HEK293 (cell line): ENCODE measurements at regions not wholly inside any gene's neighbourhood (a gene's known extent, or its start where the extent isn't known, plus 50 kb on each side); places are given as distances from the start of the nearest gene placed in this dataset.

Experiments
- CTCF ChIA-PET: fragments of 350-600 bp; formaldehyde crosslinking; extraction: SDS; loops from one replicate; lab custom pipeline; 2021; ENCODE audit warnings: antibody characterized with exemption; lab: Yijun Ruan, JAX
- POLR2A ChIA-PET: fragments of 300-600 bp; formaldehyde crosslinking; extraction: SDS; loops from one replicate; lab custom pipeline; 2020; ENCODE audit warnings: antibody characterized with exemption, inconsistent platforms; lab: Yijun Ruan, JAX
- H3K27ac ChIP-seq: fragments of 200-500 bp; sonication (Bioruptor generic); 2 replicates; pipeline ENCODE4 v1.5.1; 2014; ENCODE audit warnings: low read depth, low read length, control low read depth, inconsistent platforms; ENCODE audit errors: extremely low read depth
- H3K36me3 ChIP-seq, 2 experiments: fragments of 200-500 bp in 1 of 2; sonication (Bioruptor generic) in 1 of 2; 1 replicate in 1 of 2; 2 replicates in 1 of 2; pipeline ENCODE4 v1.5.1; 2014 to 2017; ENCODE audit warnings: inconsistent platforms in 2 of 2, low read length in 2 of 2; ENCODE audit not compliant: control insufficient read depth in 2 of 2, insufficient read depth in 1 of 2
- H3K4me1 ChIP-seq: fragments of 200-500 bp; sonication (Bioruptor generic); 2 replicates; pipeline ENCODE4 v1.5.1; 2014; ENCODE audit warnings: mild to moderate bottlenecking, low read length, inconsistent platforms; ENCODE audit not compliant: control insufficient read depth, insufficient read depth
- H3K4me3 ChIP-seq: 2 replicates; pipeline ENCODE4 v1.5.1; 2011; ENCODE audit warnings: low read depth, mild to moderate bottlenecking, control low read depth, low read length, moderate library complexity
- H3K9me3 ChIP-seq: fragments of 200-500 bp; sonication (Bioruptor generic); 2 replicates; pipeline ENCODE4 v1.5.1; 2014; ENCODE audit warnings: low read depth, low read length, inconsistent platforms; ENCODE audit not compliant: control insufficient read depth, insufficient read depth
- HOXC10 ChIP-seq: sonication (generic); formaldehyde crosslinking; IDR thresholded peaks from 2 replicates; pipeline ENCODE4 v1.8.1; 2023; ENCODE audit warnings: mild to moderate bottlenecking, missing genetic modification reagents
- RBAK ChIP-seq: fragments of 450-650 bp; formaldehyde crosslinking; IDR thresholded peaks from 2 replicates; pipeline ENCODE4 v1.5.1; 2016; ENCODE audit warnings: missing biosample characterization, missing genetic modification characterization
- REPIN1 ChIP-seq: fragments of 450-650 bp; formaldehyde crosslinking; IDR thresholded peaks from 2 replicates; pipeline ENCODE4 v1.5.1; 2017; ENCODE audit warnings: missing biosample characterization, missing genetic modification characterization, low read depth
- SALL2 ChIP-seq: fragments of 450-650 bp; formaldehyde crosslinking; IDR thresholded peaks from 2 replicates; pipeline ENCODE4 v1.5.0; 2017; ENCODE audit warnings: missing biosample characterization, mild to moderate bottlenecking, missing genetic modification characterization, borderline replicate concordance
- TCF7L2 ChIP-seq: IDR thresholded peaks from 2 replicates; pipeline ENCODE4 v1.6.1; 2011; ENCODE audit warnings: low read depth, mild to moderate bottlenecking, inconsistent platforms, low read length, moderate library complexity, borderline replicate concordance
- ZBTB48 ChIP-seq: fragments of 450-650 bp; formaldehyde crosslinking; IDR thresholded peaks from 2 replicates; pipeline ENCODE4 v1.5.1; 2016; ENCODE audit warnings: missing biosample characterization, missing genetic modification characterization
- ZNF140 ChIP-seq: fragments of 450-650 bp; formaldehyde crosslinking; IDR thresholded peaks from 2 replicates; pipeline ENCODE4 v1.5.1; 2016; ENCODE audit warnings: missing biosample characterization, missing genetic modification characterization
- ZNF214 ChIP-seq: fragments of 450-650 bp; formaldehyde crosslinking; IDR thresholded peaks from 2 replicates; pipeline ENCODE4 v1.5.1; 2017; ENCODE audit warnings: missing biosample characterization, mild to moderate bottlenecking, missing genetic modification characterization, borderline replicate concordance
- ZNF248 ChIP-seq: fragments of 450-650 bp; formaldehyde crosslinking; IDR thresholded peaks from 2 replicates; pipeline ENCODE4 v1.5.1; 2017; ENCODE audit warnings: missing biosample characterization, missing genetic modification characterization
- ZNF473 ChIP-seq: fragments of 450-650 bp; formaldehyde crosslinking; IDR thresholded peaks from 2 replicates; pipeline ENCODE4 v1.5.1; 2017; ENCODE audit warnings: missing biosample characterization, missing genetic modification characterization
- ZNF560 ChIP-seq: fragments of 450-650 bp; formaldehyde crosslinking; IDR thresholded peaks from 2 replicates; pipeline ENCODE4 v1.5.1; 2017; ENCODE audit warnings: missing biosample characterization, missing genetic modification characterization, borderline replicate concordance
- ZNF658 ChIP-seq: fragments of 450-650 bp; formaldehyde crosslinking; IDR thresholded peaks from 2 replicates; pipeline ENCODE4; 2016; ENCODE audit warnings: missing biosample characterization, missing genetic modification characterization
- ZNF660 ChIP-seq: fragments of 450-650 bp; IDR thresholded peaks from 2 replicates; pipeline ENCODE4 v1.5.1; 2018; ENCODE audit warnings: missing biosample characterization, mild to moderate bottlenecking, missing genetic modification characterization
- ZNF707 ChIP-seq: fragments of 450-650 bp; formaldehyde crosslinking; IDR thresholded peaks from 2 replicates; pipeline ENCODE4 v1.5.1; 2016; ENCODE audit warnings: missing biosample characterization, missing genetic modification characterization
- ZNF785 ChIP-seq: fragments of 450-650 bp; formaldehyde crosslinking; IDR thresholded peaks from 2 replicates; pipeline ENCODE4 v1.5.1; 2016; ENCODE audit warnings: missing biosample characterization, missing genetic modification characterization
- ZNF792 ChIP-seq: fragments of 450-650 bp; formaldehyde crosslinking; IDR thresholded peaks from 2 replicates; pipeline ENCODE4 v1.5.1; 2016; ENCODE audit warnings: missing biosample characterization, missing genetic modification characterization
- TF ChIP-seq, protein P1 (sequence below): fragments of 450-650 bp; formaldehyde crosslinking; IDR thresholded peaks from 2 replicates; pipeline ENCODE4 v1.5.1; 2016; ENCODE audit warnings: missing biosample characterization, missing genetic modification characterization
- TF ChIP-seq, protein P2 (sequence below): fragments of 450-650 bp; formaldehyde crosslinking; IDR thresholded peaks from 2 replicates; pipeline ENCODE4 v1.5.1; 2016; ENCODE audit warnings: missing biosample characterization, missing genetic modification characterization
- TF ChIP-seq, protein P3 (sequence below): fragments of 450-650 bp; formaldehyde crosslinking; IDR thresholded peaks from 2 replicates; pipeline ENCODE4 v1.5.1; 2016; ENCODE audit warnings: missing biosample characterization, missing genetic modification characterization
- TF ChIP-seq, protein P4 (sequence below): fragments of 450-650 bp; formaldehyde crosslinking; IDR thresholded peaks from 2 replicates; pipeline ENCODE4 v1.5.1; 2016; ENCODE audit warnings: missing biosample characterization, missing genetic modification characterization
- TF ChIP-seq, protein P5 (sequence below): fragments of 450-650 bp; formaldehyde crosslinking; IDR thresholded peaks from 2 replicates; pipeline ENCODE4 v1.5.1; 2016; ENCODE audit warnings: missing biosample characterization, missing genetic modification characterization
- TF ChIP-seq, protein P6 (sequence below): fragments of 450-650 bp; formaldehyde crosslinking; IDR thresholded peaks from 2 replicates; pipeline ENCODE4 v1.5.1; 2016; ENCODE audit warnings: missing biosample characterization, missing genetic modification characterization

DNA sequence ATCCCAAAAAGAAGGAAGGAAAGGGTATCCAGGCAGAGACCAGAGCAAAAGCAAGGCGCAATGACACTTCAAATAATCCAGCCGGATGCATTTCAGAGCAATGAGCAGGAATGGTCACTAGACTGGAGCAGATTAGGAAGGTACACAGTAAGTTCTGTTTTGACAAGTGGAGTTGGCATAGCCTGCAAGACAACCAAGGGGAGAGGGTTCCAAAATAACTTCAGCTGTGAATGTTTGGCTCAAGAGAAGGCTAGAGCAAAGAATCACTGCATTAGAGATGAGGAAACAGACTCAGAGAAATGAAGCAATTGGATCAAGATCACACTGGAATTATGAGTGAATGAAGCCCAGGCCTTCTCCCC lies 90.0 kb upstream of the EGFL6 start (continued):
- TF ChIP-seq, protein P1, sequence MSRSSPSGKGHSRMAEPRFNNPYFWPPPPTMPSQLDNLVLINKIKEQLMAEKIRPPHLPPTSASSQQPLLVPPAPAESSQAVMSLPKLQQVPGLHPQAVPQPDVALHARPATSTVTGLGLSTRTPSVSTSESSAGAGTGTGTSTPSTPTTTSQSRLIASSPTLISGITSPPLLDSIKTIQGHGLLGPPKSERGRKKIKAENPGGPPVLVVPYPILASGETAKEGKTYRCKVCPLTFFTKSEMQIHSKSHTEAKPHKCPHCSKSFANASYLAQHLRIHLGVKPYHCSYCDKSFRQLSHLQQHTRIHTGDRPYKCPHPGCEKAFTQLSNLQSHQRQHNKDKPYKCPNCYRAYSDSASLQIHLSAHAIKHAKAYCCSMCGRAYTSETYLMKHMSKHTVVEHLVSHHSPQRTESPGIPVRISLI (tag by site-specific recombination): no peak
- TF ChIP-seq ZNF140 (tag by site-specific recombination): no peak
- no peak for TF ChIP-seq ZNF248 (tag by site-specific recombination)
- no peak for TF ChIP-seq RBAK (tag by site-specific recombination)
- no peak for TF ChIP-seq REPIN1
- TF ChIP-seq ZNF658: no peak
- TF ChIP-seq SALL2: no peak
- TF ChIP-seq, all 188 proteins: peak for 0

DNA sequence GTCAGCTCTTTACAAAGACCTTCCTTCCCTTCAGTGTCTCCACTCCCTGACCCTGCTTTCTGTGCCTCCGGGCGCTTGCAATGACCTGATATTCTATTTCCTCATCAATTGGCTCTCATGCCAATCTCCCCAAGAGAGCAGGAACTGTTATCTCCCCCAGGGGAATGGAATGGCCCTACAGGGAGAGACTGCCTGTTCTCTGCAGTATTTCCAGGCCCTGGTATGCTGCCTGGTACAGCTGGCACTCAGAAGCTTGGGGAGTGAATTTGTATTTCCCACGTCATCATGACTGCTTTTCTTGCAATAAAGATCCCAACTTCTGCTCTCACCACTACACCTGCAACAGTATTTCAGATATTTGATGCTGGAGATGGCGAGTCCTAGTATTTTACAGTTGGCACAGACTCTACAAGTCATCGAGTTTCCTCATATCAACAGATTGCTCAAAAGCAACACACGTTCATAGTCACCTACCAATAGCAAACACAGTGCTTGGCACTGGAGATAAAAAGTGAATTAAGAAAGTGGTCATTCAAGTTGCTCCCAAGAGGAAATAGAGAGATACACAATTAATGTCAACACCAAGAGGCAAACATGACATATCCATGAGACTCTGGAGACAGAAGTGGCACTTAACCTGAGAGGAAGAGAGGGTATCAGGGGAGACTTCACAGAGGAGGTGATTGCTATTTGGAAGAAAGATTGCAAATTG lies 90.5 kb upstream of the EGFL6 start:
- H3K27ac ChIP-seq: no peak overlapping the region
- no peaks in the 10 kb centered on the region for H3K4me1 ChIP-seq
- no peak overlapping the region for H3K4me3 ChIP-seq
- POLR2A ChIA-PET: interaction anchor here (0.6 kb wide), 1 partner anchor 227 kb away, joined by 6 read pairs; no protein-coding TSS in a partner anchor
- no peaks in the 10 kb centered on the region for H3K36me3 ChIP-seq
- CTCF ChIA-PET: interaction anchor here (0.9 to 1.2 kb wide), 2 partner anchors 9 to 168 kb away, joined by 4 to 6 read pairs; no protein-coding TSS in a partner anchor
- no peaks in the 10 kb centered on the region for H3K9me3 ChIP-seq
- TF ChIP-seq, protein P2, sequence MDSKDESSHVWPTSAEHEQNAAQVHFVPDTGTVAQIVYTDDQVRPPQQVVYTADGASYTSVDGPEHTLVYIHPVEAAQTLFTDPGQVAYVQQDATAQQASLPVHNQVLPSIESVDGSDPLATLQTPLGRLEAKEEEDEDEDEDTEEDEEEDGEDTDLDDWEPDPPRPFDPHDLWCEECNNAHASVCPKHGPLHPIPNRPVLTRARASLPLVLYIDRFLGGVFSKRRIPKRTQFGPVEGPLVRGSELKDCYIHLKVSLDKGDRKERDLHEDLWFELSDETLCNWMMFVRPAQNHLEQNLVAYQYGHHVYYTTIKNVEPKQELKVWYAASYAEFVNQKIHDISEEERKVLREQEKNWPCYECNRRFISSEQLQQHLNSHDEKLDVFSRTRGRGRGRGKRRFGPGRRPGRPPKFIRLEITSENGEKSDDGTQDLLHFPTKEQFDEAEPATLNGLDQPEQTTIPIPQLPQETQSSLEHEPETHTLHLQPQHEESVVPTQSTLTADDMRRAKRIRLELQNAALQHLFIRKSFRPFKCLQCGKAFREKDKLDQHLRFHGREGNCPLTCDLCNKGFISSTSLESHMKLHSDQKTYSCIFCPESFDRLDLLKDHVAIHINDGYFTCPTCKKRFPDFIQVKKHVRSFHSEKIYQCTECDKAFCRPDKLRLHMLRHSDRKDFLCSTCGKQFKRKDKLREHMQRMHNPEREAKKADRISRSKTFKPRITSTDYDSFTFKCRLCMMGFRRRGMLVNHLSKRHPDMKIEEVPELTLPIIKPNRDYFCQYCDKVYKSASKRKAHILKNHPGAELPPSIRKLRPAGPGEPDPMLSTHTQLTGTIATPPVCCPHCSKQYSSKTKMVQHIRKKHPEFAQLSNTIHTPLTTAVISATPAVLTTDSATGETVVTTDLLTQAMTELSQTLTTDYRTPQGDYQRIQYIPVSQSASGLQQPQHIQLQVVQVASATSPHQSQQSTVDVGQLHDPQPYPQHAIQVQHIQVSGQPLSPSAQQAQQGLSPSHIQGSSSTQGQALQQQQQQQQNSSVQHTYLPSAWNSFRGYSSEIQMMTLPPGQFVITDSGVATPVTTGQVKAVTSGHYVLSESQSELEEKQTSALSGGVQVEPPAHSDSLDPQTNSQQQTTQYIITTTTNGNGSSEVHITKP (tag by site-specific recombination): no peak
- TF ChIP-seq, protein P3, sequence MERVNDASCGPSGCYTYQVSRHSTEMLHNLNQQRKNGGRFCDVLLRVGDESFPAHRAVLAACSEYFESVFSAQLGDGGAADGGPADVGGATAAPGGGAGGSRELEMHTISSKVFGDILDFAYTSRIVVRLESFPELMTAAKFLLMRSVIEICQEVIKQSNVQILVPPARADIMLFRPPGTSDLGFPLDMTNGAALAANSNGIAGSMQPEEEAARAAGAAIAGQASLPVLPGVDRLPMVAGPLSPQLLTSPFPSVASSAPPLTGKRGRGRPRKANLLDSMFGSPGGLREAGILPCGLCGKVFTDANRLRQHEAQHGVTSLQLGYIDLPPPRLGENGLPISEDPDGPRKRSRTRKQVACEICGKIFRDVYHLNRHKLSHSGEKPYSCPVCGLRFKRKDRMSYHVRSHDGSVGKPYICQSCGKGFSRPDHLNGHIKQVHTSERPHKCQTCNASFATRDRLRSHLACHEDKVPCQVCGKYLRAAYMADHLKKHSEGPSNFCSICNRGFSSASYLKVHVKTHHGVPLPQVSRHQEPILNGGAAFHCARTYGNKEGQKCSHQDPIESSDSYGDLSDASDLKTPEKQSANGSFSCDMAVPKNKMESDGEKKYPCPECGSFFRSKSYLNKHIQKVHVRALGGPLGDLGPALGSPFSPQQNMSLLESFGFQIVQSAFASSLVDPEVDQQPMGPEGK: no peak
- TF ChIP-seq ZNF473 (no peak), ZBTB48 (tag by site-specific recombination) (no peak), ZNF792 (tag by site-specific recombination) (no peak), ZNF707 (tag by site-specific recombination) (no peak), ZNF785 (tag by site-specific recombination) (no peak), ZNF560 (tag by site-specific recombination) (no peak), ZNF660 (no peak), HOXC10 (no peak), TCF7L2 (no peak), ZNF214 (tag by site-specific recombination) (no peak)
- TF ChIP-seq, protein P4, sequence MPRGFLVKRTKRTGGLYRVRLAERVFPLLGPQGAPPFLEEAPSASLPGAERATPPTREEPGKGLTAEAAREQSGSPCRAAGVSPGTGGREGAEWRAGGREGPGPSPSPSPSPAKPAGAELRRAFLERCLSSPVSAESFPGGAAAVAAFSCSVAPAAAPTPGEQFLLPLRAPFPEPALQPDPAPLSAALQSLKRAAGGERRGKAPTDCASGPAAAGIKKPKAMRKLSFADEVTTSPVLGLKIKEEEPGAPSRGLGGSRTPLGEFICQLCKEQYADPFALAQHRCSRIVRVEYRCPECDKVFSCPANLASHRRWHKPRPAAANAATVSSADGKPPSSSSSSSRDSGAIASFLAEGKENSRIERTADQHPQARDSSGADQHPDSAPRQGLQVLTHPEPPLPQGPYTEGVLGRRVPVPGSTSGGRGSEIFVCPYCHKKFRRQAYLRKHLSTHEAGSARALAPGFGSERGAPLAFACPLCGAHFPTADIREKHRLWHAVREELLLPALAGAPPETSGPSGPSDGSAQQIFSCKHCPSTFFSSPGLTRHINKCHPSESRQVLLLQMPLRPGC (tag by site-specific recombination): no peak
- TF ChIP-seq, protein P5, sequence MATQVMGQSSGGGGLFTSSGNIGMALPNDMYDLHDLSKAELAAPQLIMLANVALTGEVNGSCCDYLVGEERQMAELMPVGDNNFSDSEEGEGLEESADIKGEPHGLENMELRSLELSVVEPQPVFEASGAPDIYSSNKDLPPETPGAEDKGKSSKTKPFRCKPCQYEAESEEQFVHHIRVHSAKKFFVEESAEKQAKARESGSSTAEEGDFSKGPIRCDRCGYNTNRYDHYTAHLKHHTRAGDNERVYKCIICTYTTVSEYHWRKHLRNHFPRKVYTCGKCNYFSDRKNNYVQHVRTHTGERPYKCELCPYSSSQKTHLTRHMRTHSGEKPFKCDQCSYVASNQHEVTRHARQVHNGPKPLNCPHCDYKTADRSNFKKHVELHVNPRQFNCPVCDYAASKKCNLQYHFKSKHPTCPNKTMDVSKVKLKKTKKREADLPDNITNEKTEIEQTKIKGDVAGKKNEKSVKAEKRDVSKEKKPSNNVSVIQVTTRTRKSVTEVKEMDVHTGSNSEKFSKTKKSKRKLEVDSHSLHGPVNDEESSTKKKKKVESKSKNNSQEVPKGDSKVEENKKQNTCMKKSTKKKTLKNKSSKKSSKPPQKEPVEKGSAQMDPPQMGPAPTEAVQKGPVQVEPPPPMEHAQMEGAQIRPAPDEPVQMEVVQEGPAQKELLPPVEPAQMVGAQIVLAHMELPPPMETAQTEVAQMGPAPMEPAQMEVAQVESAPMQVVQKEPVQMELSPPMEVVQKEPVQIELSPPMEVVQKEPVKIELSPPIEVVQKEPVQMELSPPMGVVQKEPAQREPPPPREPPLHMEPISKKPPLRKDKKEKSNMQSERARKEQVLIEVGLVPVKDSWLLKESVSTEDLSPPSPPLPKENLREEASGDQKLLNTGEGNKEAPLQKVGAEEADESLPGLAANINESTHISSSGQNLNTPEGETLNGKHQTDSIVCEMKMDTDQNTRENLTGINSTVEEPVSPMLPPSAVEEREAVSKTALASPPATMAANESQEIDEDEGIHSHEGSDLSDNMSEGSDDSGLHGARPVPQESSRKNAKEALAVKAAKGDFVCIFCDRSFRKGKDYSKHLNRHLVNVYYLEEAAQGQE (tag by site-specific recombination): no peak
- TF ChIP-seq, protein P6, sequence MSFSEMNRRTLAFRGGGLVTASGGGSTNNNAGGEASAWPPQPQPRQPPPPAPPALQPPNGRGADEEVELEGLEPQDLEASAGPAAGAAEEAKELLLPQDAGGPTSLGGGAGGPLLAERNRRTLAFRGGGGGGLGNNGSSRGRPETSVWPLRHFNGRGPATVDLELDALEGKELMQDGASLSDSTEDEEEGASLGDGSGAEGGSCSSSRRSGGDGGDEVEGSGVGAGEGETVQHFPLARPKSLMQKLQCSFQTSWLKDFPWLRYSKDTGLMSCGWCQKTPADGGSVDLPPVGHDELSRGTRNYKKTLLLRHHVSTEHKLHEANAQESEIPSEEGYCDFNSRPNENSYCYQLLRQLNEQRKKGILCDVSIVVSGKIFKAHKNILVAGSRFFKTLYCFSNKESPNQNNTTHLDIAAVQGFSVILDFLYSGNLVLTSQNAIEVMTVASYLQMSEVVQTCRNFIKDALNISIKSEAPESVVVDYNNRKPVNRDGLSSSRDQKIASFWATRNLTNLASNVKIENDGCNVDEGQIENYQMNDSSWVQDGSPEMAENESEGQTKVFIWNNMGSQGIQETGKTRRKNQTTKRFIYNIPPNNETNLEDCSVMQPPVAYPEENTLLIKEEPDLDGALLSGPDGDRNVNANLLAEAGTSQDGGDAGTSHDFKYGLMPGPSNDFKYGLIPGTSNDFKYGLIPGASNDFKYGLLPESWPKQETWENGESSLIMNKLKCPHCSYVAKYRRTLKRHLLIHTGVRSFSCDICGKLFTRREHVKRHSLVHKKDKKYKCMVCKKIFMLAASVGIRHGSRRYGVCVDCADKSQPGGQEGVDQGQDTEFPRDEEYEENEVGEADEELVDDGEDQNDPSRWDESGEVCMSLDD (tag by site-specific recombination): no peak
